ENCODE measurements at regions not wholly inside any gene's neighbourhood (a gene's known extent, or its start where the extent isn't known, plus 50 kb on each side); places are given as distances from the start of the nearest gene placed in this dataset.

- TF ChIP-seq CTCF (IDR thresholded peaks at IDR 0.05): no peak
- TF ChIP-seq POLR2A (IDR thresholded peaks at IDR 0.05): no peak
- DNase-seq (ENCODE audit: low spot score in 2 of 2): no peak
- intact Hi-C loops (cut with DNase I; ENCODE audit: low total_unique reads): no loop called here
- H3K4me3 ChIP-seq (ENCODE audit: low read depth, poor library complexity, severe bottlenecking): no peak overlapping the region
- 89 to 94% methylated on average over 4 of the region's 4 CpGs for WGBS, 2 donors
These were observed 710.4 kb downstream of the IRX1 start for GRCh38 chr5:4306057-4306456.

GRCh38 chr5:4309026-4309425 lies 713.4 kb downstream of the IRX1 start:
- H3K4me3 ChIP-seq (ENCODE audit: low read depth, poor library complexity, severe bottlenecking): no peak overlapping the region
- 75 to 88% methylated on average over 7 of the region's 7 CpGs for WGBS, 2 donors
- DNase-seq (ENCODE audit: low spot score in 2 of 2): no peak
- intact Hi-C loops (cut with DNase I; ENCODE audit: low total_unique reads): no loop called here
- no peak for TF ChIP-seq POLR2A (IDR thresholded peaks at IDR 0.05)
- no peak for TF ChIP-seq CTCF (IDR thresholded peaks at IDR 0.05)

- no peak for TF ChIP-seq POLR2A (IDR thresholded peaks at IDR 0.05)
- no peak for TF ChIP-seq CTCF (IDR thresholded peaks at IDR 0.05)
- 37 to 52% methylated on average over 4 to 5 of the region's 5 CpGs for WGBS, 2 donors
These were observed 717.5 kb downstream of the IRX1 start for GRCh38 chr5:4313138-4313537.

GRCh38 chr5:4319478-4320128 lies 724.0 kb downstream of the IRX1 start:
- DNase-seq (ENCODE audit: low spot score in 2 of 2): no peak
- intact Hi-C loops (cut with DNase I; ENCODE audit: low total_unique reads): no loop called here
- no peak overlapping the region for H3K4me3 ChIP-seq (ENCODE audit: low read depth, poor library complexity, severe bottlenecking)
- no peak for TF ChIP-seq POLR2A (IDR thresholded peaks at IDR 0.05)
- 90 to 92% methylated on average over 16 of the region's 16 CpGs for WGBS, 2 donors

More at GRCh38 chr5:4313138-4313537, 717.5 kb downstream of the IRX1 start:
- no peak for DNase-seq (ENCODE audit: low spot score in 2 of 2)
- intact Hi-C loops (cut with DNase I; ENCODE audit: low total_unique reads): no loop called here
- H3K4me3 ChIP-seq (ENCODE audit: low read depth, poor library complexity, severe bottlenecking): no peak overlapping the region

- TF ChIP-seq CTCF (IDR thresholded peaks at IDR 0.05) (no peak), POLR2A (IDR thresholded peaks at IDR 0.05) (no peak)
- H3K4me3 ChIP-seq (ENCODE audit: low read depth, poor library complexity, severe bottlenecking): no peak overlapping the region
- intact Hi-C loops (cut with DNase I; ENCODE audit: low total_unique reads): loop anchor here (10.0 kb wide), 1 partner anchor 1086 kb away; no protein-coding TSS in a partner anchor
- WGBS, 2 donors: 91 to 93% methylated on average over 2 of the region's 2 CpGs
- DNase-seq (ENCODE audit: low spot score in 2 of 2): no peak
These were observed 734.7 kb downstream of the IRX1 start for GRCh38 chr5:4330327-4330726.

- intact Hi-C loops (cut with DNase I; ENCODE audit: low total_unique reads): loop anchor here (10.0 kb wide), 1 partner anchor 1090 kb away; no protein-coding TSS in a partner anchor
- no peak for TF ChIP-seq POLR2A (IDR thresholded peaks at IDR 0.05)
- TF ChIP-seq CTCF (IDR thresholded peaks at IDR 0.05): no peak
- no peak for DNase-seq (ENCODE audit: low spot score in 2 of 2)
- no peak overlapping the region for H3K4me3 ChIP-seq (ENCODE audit: low read depth, poor library complexity, severe bottlenecking)
- 46 to 70% methylated on average over 2 of the region's 2 CpGs for WGBS, 2 donors
These were observed 739.4 kb downstream of the IRX1 start for GRCh38 chr5:4335078-4335477.
